Right lung (tissue), 2 donors: ENCODE measurements at regions not wholly inside any gene's neighbourhood (a gene's known extent, or its start where the extent isn't known, plus 50 kb on each side); places are given as distances from the start of the nearest gene placed in this dataset.

ENCODE experiments used
- DNase-seq, 2 donors: peaks; one replicate each; pipeline ENCODE4 v3.0.0-alpha.2; 2013

DNA sequence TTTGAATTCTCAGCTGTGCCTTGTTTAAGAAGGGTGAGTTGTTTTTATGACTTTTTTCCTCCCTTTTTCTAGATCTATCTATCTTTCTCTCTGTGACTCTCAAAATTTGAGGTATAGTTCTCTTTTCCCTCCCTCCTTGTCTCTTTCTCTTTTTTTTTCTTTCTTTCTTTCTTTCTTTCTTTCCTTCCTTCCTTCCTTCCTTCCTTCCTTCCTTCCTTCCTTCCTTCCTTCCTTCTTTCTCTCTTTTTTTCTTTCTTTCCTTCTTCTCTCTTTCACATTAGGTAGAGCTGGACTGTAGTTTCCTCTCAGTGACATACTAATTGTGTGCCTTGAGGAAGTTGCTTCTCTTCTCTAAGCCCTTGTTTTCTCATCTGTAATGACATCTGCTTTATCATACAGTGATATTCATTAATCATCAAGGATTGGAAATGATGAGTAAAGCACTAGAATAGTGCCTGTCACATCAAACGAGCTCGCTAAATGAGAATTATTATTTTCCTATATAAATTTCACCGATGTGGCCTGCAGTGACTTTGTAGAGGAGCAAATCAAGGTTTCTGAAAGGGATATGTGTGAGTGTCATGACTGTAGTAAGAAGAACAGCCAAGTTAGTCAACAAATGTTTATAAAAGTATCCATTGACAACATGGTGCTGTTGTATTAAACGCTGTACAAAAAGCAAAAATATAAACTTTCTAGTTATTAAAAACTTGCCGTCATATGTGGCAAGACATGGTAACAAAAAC, 78.9 kb upstream of the SLC38A2 start:
- no peak for DNase-seq

DNA sequence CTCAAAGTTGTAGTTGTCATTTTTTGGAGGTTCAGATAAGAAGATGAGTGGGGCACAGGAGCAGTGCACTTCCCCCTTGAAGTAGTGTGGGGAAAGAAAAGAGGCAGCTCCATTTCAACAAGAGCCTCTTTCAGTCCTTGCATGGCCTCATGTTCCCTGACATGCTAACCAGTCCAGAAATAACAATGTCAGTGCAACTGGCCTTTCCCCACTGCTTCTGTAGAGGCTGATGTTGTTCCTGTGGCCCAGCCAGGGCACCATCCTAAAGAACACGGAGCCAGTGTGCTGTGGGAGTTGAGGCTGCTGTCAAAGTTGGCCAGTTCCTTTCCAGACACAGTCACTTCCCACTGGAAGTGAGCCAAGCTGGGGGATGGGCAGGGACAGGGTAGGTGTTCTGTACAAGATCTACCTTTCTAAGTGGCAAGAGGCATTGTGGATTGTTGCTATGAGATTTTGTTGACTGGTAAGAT, 77.7 kb upstream of the SLC38A2 start:
- no peak for DNase-seq

DNA sequence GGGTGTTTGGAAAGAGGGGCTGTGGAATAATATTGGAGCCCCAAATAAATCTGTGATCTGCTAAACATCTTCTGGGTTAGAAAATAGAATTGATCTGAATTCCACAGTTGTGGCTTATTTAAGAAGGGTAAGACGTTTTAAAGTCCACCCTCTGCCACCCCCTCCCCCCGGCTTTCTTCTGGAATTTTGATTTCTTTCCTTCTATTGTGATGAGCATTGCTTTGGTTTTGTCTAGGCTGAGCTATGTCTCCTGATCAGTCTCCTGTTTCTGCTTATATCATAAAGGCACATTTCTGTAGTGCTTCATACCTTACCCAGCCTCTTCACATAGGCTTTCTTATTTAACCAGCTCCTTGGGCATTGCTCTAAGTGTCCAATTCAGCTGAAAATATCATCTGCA, 77.3 kb upstream of the SLC38A2 start:
- DNase-seq, result no peak

DNA sequence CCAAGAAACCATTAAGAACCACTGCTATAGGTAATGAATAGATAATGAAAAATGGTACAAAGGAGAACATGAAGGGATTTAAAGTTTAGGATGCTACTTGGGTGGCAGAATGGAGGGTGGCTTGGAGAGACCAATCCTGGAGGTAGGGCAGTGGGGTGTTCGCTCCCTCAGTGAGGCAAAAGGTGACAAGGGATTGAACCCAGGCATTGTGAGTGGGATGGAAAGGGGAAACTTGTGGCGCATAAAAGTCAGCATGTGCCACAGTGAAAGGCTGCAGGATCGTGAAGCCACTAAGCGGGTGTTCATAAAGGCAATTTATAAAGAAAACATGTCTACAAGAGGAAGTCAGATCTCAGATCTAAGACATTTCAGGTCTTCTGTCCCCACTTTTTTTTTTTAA, 76.7 kb upstream of the SLC38A2 start:
- no peak for DNase-seq

DNA sequence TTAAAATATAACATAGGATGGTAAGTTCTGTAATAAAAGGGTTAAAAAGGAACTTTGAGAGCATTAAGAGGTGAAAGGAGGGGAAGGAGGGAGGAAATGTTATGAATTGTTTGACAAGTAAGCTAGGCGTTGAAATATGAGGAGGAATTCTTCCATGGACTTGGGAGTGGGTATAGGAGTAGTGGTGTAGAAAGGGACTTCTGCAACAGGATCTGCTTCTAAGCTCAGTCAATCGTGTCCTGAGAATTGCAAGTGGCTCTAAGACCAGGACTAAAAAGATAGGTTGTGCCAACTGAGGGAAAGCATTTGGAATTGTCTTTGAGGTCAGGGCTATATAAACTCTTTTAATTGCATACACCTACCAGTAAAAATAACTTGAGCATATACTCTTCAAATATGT, 74.1 kb upstream of the SLC38A2 start:
- DNase-seq, result no peak

DNA sequence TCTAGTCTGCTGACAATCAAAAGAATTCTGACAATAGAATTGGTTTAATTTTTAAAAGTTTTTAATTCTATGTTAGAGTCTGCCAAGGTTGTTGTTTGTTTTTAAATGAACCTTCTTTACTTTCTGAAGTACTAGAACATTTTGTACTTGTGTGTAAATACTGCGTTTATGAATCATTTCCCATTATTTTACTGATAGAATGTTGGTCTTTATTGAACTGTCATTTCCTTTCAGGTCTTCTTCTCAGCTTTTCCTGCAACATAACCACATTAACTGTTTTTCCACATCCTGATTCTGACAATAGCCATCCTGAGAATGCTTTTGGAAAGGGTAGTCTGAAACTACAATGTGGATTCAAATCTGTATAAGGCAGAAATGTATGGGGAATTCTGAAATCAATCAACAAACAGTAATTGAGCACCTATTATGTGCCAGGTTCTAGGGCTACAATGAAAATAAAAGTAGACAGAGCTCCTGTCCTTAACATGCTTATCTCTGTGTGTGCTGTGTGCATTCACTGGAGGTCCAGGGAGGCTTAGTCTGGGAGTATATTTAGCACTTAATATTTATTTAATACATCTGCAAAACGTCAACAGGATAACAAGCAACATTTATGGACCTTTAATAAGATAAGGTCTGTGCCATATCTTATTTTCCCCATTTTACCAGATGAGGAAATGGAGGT, 73.1 kb upstream of the SLC38A2 start:
- no peak for DNase-seq

DNA sequence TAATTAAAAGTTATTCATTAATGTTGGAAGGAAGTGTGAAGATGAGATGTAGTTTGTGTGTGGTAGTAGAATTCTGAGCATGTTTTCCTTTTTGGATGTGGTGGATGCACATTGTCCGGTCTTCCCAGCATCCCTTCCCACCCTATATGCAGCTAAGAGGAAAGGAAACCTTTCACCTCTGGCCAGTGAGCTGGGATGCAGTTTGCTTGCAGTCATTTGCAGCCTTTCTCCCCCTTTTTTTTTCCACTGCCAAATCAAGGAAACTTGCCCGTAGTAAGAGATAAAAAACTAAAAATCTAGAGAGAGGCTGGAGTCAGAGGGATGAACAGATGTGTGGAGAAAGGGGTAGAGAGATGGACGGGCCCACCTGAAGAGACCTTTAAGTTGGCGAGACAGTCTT, 72.5 kb upstream of the SLC38A2 start:
- DNase-seq, result no peak

DNA sequence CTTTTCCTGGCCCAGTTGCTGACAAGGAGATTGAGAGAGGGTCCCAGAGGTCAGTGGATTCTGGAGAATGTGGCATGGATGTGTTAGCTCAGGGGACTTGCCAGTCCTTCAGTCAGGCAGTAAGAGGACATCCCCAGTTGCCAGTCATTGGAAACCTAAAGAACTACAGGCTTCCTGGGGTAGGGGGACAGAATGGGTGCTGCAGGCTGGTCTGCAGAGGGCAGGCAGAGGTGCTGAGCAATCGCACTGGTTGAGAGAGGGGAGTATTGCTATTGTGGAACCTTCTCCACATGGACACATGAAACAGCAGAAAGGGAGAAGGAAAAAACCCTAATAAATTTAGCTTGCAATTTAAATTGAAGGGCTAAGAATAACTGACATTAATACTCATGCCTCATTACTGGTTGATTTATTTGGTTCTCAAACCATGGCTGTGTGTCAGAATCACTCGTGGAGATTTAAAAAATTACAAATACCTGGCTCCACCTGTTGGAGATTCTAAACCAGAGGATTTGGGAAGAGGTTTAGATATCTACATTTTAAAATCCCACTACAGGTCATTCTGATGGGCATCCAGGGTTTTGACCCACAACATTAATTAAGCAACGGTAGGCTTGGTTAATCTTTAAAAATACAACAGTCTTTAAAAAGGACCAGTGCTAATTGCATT, 71.2 kb upstream of the SLC38A2 start:
- DNase-seq, result no peak

DNA sequence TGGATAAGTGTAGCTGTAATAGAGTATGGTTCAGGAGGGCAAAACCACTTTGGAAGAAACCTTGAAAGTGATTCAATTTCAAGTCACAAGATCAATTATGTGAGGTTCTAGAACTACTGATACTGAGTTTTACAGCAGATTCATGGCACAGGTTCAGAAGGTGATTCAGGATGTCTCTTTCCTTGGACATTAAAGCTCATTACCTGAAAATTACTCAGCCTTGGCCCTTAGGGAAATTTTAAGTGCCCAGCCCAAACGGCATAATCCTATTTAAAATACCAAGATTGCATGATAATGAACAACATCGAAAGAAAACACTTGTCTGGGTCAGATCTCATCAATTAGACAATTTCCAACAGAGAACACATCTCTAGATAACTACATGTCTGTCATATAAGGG, 70.2 kb upstream of the SLC38A2 start:
- DNase-seq, result no peak

DNA sequence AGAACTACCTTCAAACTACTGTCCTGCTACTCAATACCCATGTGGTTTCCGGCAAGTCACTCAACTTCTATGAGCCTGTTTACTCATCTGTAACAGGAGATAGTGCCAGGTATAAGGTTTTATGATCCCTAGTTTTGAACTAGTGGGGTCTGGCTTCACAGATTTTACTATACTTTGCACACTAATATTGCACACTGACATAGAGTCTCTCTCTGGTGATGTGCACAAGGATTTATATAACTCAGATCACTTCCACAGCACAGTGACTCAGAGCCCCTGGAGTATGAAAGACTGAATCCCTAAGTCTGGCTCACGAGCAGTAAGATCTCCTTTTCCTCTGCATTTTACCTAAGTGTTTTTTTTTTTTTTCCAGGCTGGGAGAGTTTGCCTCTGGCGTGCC, 69.7 kb upstream of the SLC38A2 start:
- DNase-seq, result no peak

DNA sequence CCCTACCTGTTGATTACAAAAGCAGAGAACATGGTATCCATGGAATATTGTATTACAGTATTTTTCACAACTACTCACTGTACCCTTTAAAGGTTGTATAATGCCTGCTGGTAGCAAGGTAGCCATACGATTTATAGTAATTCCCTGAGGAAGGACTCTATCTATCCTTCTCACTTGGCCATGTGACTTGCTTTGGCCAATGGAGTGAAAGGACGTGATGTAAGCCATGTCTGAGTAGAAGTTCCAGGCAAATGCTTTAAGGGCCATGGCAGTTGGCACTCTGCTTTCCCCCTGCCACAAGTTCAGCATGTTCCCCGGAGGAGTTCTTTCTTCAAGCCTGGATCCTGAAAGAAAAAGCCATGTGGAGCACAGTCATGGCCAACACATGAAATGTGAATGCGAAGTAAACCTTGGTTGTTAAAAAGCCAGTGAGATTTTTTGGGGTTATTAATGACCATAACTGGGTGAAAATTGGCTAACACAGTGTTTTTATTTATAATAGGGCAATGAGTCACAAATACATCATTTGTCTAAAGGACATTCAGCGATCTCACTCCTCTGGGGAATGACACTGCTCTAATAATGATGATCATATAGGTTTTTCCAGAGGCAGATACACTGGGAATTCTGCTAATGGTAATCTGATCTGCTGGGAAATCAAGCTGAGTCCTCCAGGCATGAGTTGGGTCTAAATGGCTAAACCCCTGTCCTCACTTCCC, 67.4 kb upstream of the SLC38A2 start:
- DNase-seq, result no peak

DNA sequence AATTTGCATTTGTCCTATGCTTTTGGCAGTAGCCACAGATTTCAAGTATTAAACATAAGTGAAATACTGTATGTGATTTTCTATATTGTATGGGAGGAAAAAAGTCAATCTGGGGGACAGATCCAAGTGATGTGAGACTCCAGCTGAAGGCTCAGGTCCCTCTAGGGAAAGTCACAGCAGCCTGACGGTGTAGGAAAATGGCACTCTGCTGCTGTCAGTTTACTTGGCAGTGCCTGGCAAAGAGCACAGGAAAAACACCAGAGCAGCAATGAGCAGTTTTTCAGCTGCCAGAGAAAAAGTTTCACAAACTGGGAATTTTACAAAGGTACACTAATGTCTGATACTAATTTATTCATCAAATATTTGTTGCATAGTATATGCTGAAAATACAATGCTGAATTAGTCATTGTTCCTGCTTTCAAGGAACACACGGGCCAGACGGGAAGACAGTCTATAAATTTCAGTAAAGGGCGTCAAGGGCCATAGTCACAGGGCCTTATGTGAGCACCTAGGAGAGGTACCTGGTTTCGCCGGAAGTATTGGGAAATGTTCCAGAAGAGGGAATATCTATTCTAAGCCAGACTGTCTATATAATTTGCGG, 66.2 kb upstream of the SLC38A2 start:
- DNase-seq, result no peak

DNA sequence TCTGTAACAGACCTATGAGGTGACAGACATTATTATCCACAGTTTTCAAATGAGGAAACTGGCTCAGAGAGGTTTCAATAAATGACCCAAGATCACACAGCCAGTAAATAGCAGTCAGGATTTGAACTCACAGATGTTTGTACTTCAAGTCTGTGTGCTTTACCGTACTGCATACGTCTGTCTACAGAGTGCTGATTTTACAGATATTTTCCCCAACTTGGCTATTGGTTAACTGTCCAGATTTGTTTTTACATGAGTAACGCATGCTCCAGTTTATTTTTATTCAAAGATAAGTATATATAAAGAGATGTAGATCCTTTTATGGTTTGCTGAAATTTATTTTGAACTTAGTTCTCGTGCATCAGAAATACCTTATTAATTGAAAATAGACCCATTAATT, 65.7 kb upstream of the SLC38A2 start:
- DNase-seq, result no peak

DNA sequence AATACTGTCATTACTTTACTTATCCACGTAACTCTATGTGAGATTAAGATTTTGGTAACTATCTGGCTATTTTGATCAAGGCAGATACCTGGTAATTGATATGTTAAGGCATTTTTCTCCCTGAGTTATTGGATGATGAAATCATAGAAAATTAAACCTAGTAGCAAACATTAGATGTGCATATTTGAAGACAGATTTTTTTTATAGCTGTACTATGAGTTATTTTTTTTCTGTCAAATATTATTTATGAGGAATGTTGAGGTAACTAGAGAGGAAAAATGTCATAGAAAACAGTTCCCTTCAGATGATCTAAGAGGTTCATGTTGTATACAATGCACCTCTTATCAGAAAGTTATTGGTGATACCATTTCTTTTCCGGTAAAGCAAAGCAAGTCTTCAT, 64.9 kb upstream of the SLC38A2 start:
- DNase-seq, result no peak

DNA sequence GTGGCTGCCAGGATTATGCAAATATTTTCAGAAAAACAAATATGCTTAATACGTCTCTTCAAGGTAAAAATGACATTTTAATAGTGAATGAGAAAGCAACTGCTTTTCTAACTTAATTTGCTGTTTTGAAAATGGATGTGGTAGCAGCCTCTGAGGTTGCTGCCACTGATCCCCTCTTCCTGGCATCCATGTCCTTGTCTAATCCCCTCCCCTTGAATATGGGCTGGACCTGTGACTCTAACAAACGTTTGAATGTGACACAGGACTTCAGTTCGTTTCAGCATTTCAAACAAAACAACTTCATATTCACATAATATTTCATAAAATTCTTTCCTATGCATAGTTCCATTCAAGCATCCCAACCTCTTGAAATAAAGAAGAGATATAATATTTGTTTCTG, 64.2 kb upstream of the SLC38A2 start:
- no peak for DNase-seq

DNA sequence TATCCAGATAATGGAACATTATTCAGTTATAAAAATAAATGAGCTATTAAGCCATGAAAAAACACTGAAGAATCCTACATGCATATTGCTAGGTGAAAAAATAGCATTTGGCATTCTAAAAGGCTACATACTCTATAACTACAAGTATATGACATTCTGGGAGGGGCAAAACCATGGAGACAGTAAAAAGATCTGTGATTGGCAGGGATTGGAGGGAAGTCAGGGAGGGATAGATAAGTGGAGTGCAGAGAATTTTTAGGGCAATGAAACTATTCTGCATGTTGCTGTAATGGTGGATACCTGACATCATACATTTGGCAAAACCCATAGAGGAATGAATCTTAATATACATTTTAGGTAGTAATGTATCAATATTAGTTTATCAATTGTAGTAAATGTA, 63.1 kb upstream of the SLC38A2 start:
- DNase-seq, result no peak

DNA sequence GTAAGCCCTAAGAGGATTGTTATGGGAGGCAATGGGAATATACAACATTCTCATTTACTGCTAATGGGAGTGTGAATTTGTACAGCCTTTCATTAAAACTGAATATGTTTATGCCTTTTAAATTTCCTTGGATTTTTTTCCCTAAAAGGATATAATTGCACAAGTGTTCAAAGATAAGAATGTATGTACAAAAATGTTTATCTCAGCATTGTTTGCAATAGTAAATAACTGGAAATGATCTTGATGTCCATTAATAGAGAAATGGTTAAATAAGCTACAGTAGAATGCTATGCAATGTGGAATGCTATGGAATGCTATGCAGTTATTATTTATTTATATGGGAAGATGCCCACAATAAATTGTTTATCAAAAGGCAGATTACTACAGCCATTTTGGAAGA, 62.5 kb upstream of the SLC38A2 start:
- DNase-seq, result no peak

DNA sequence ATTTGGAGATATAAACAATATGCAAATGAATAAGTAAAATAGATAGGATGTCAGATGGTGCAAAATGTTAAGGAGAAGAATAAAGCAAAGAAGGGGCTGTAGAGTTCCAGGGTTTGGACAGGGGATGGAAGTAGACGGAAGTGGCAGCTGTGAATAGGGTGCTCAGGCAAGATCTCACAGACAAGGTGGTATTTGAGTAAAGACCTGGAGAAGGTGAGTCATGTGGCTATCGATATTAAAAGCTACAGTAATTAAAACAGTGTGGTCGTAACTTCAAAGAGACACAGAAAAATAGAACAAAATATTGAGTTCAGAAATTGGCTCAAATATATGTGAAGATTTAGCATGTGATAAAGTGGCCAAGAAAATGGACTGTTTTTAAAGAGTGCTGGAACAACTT, 61.3 kb upstream of the SLC38A2 start:
- no peak for DNase-seq

DNA sequence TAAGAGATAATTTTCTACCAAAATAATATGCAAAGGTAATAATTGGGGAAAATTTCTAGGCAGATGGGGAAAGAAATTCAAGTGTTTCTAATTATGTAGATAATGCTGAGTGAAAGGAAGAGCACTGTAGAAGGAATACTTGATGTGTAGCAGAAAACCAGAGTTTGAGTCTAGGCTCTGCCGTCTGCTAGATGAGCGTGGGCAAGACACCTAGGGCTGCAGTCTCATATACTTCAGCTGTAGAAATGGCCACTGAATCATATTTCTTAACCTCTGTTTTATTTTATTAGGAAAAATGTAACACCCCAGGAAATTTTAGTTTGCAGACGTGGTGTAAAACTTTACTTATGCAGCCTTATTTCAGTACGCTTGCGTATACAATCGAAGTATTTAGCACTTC, 59.8 kb upstream of the SLC38A2 start:
- no peak for DNase-seq

DNA sequence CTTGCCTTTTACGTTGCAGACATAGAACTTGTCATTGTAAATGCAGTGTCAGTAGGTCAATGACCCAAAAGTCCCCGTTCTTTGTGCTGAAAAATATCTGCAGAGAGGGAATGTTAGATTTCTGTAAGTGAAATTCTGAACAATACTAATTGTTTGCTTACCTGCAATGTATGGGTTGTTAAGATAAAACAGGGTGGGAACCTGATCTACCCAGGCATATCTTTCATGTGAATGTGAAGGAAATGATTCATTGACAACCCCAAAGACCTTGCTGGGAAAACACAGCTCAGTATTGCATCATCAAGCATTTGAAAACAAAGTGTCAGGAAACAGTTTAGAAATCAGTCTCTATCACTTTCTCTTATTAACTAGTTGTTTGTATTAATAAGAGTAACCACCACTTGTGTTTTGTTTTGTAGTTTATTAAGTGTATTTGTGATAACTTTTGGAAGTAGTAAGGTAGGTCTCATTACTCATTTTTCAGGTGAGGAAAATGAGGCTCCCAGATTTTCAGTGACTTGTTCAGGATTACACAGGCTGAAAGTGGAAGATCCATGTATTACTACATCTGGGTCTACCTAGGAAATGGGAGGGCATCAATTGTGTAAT, 57.9 kb upstream of the SLC38A2 start:
- no peak for DNase-seq
